ENCODE measurements at regions not wholly inside any gene's neighbourhood (a gene's known extent, or its start where the extent isn't known, plus 50 kb on each side); places are given as distances from the start of the nearest gene placed in this dataset.

- TF ChIP-seq CTCF (IDR thresholded peaks at IDR 0.05; ENCODE audit: poor library complexity) (no peak), EZH2 (IDR thresholded peaks at IDR 0.05; ENCODE audit: borderline replicate concordance) (no peak)
Observed at GRCh38 chr12:47488888-47489287, 216.9 kb downstream of the RPAP3 start.
